ENCODE measurements at regions not wholly inside any gene's neighbourhood (a gene's known extent, or its start where the extent isn't known, plus 50 kb on each side); places are given as distances from the start of the nearest gene placed in this dataset.

DNA sequence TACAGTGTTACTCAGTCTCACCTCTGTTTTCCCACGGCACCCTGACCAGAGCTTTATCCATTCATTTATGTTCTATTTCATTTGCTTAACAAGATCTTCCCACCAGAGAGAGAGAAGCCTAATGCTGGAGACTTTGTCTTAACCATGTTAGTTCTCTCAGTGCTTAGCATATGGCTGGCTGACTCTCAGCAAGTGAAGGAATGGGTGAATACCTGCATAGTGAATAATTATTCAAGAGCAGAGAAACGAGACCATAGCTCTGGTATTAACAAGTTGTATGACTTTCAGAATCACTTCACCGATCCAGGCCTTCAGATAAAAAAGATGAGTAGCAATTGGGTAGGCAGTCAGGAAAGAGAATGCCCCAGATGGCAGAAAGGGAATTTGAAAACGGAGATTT lies 686.3 kb downstream of the LIG4 start:
- TF ChIP-seq, protein P1, sequence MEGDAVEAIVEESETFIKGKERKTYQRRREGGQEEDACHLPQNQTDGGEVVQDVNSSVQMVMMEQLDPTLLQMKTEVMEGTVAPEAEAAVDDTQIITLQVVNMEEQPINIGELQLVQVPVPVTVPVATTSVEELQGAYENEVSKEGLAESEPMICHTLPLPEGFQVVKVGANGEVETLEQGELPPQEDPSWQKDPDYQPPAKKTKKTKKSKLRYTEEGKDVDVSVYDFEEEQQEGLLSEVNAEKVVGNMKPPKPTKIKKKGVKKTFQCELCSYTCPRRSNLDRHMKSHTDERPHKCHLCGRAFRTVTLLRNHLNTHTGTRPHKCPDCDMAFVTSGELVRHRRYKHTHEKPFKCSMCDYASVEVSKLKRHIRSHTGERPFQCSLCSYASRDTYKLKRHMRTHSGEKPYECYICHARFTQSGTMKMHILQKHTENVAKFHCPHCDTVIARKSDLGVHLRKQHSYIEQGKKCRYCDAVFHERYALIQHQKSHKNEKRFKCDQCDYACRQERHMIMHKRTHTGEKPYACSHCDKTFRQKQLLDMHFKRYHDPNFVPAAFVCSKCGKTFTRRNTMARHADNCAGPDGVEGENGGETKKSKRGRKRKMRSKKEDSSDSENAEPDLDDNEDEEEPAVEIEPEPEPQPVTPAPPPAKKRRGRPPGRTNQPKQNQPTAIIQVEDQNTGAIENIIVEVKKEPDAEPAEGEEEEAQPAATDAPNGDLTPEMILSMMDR (conservative IDR thresholded peaks at IDR 0.05): no peak
- TF ChIP-seq EZH2 (IDR thresholded peaks at IDR 0.05; ENCODE audit: low read depth): no peak
